Trophoblast cell (in vitro differentiated cells and primary cell): ENCODE measurements at regions not wholly inside any gene's neighbourhood (a gene's known extent, or its start where the extent isn't known, plus 50 kb on each side); places are given as distances from the start of the nearest gene placed in this dataset.
"Not testable (repeated sequence)": the region's sequence is repeated elsewhere in the genome, so short reads cannot be mapped to it uniquely, and the experiment has no call there.

ENCODE experiments used
- DNase-seq, 2 donors: peaks; one replicate each; pipeline ENCODE4 v3.0.0-alpha.2; 2016
- H2AFZ ChIP-seq: 2 replicates; pipeline ENCODE4 v1.6.1; 2013; ENCODE audit warnings: low read length, moderate library complexity, mild to moderate bottlenecking; ENCODE audit not compliant: insufficient read depth, poor library complexity
- H2AK5ac ChIP-seq: 2 replicates; pipeline ENCODE4 v1.6.1; 2013; ENCODE audit warnings: mild to moderate bottlenecking, low read length
- H2BK120ac ChIP-seq: 2 replicates; pipeline ENCODE4 v1.6.1; 2013; ENCODE audit warnings: low read length, mild to moderate bottlenecking, moderate library complexity; ENCODE audit not compliant: insufficient read depth, poor library complexity
- H2BK12ac ChIP-seq: 2 replicates; pipeline ENCODE4 v1.6.1; 2013; ENCODE audit warnings: mild to moderate bottlenecking, low read length, moderate library complexity
- H2BK5ac ChIP-seq: 2 replicates; pipeline ENCODE4 v1.6.1; 2013; ENCODE audit warnings: low read length, low read depth, moderate library complexity, mild to moderate bottlenecking; ENCODE audit not compliant: poor library complexity
- H3K14ac ChIP-seq: 2 replicates; pipeline ENCODE4 v1.6.1; 2013; ENCODE audit warnings: mild to moderate bottlenecking, low read length
- H3K18ac ChIP-seq: 2 replicates; pipeline ENCODE4 v1.6.1; 2013; ENCODE audit warnings: mild to moderate bottlenecking, low read length
- H3K23ac ChIP-seq: 2 replicates; pipeline ENCODE4 v1.6.1; 2013; ENCODE audit warnings: low read length
- H3K27ac ChIP-seq: 2 replicates; pipeline ENCODE4 v1.5.1; 2013; ENCODE audit warnings: low read depth, mild to moderate bottlenecking, inconsistent platforms, low read length, moderate library complexity
- H3K27me3 ChIP-seq: 2 replicates; pipeline ENCODE4 v1.6.1; 2013; ENCODE audit warnings: inconsistent platforms, mild to moderate bottlenecking, low read length, moderate library complexity; ENCODE audit not compliant: insufficient read depth
- H3K36me3 ChIP-seq, 2 experiments: 1 replicate in 1 of 2; 2 replicates in 1 of 2; pipeline ENCODE4 v1.6.1; 2013; ENCODE audit warnings: low read length in 2 of 2, mild to moderate bottlenecking in 2 of 2, moderate library complexity in 1 of 2; ENCODE audit not compliant: insufficient read depth in 2 of 2, control insufficient read depth in 1 of 2
- H3K4ac ChIP-seq: 2 replicates; pipeline ENCODE4 v1.6.1; 2013; ENCODE audit warnings: low read depth, mild to moderate bottlenecking, low read length, moderate library complexity
- H3K4me1 ChIP-seq, 2 experiments: 1 replicate in 1 of 2; 2 replicates in 1 of 2; pipeline ENCODE4 v1.6.1; 2013; ENCODE audit warnings: low read length in 2 of 2, mild to moderate bottlenecking in 2 of 2, moderate library complexity in 1 of 2; ENCODE audit not compliant: insufficient read depth in 2 of 2, control insufficient read depth in 1 of 2
- H3K4me2 ChIP-seq: 2 replicates; pipeline ENCODE4 v1.6.1; 2013; ENCODE audit warnings: inconsistent platforms, mild to moderate bottlenecking, low read length, moderate library complexity
- H3K4me3 ChIP-seq: 2 replicates; pipeline ENCODE4 v1.5.1; 2013; ENCODE audit warnings: mild to moderate bottlenecking, low read depth, low read length, inconsistent platforms
- H3K79me1 ChIP-seq: one replicate; pipeline ENCODE4 v1.6.1; 2013; ENCODE audit warnings: low read length
- H3K79me2 ChIP-seq: 2 replicates; pipeline ENCODE4 v1.6.1; 2013; ENCODE audit warnings: low read length, mild to moderate bottlenecking; ENCODE audit not compliant: control insufficient read depth, insufficient read depth, poor library complexity
- H3K9ac ChIP-seq: 2 replicates; pipeline ENCODE4 v1.6.1; 2013; ENCODE audit warnings: mild to moderate bottlenecking, low read length
- H3K9me3 ChIP-seq: 2 replicates; pipeline ENCODE4 v1.6.1; 2013; ENCODE audit warnings: low read depth, mild to moderate bottlenecking, control low read depth, inconsistent platforms, low read length; ENCODE audit not compliant: insufficient read depth
- H4K12ac ChIP-seq: 2 replicates; pipeline ENCODE4 v1.6.1; 2013; ENCODE audit warnings: low read depth, mild to moderate bottlenecking, low read length, moderate library complexity
- H4K8ac ChIP-seq: 2 replicates; pipeline ENCODE4 v1.6.1; 2013; ENCODE audit warnings: low read depth, mild to moderate bottlenecking, low read length, moderate library complexity
- H4K91ac ChIP-seq: one replicate; pipeline ENCODE4 v1.6.1; 2013; ENCODE audit warnings: low read depth, mild to moderate bottlenecking, low read length, moderate library complexity
- WGBS: extraction: QIAGEN DNeasy Blood & Tissue Kit; methylation state at CpG from one replicate; pipeline ENCODE4 v1.1.7; 2013; ENCODE audit warnings: missing lambda C conversion rate; ENCODE audit not compliant: insufficient read length, insufficient coverage; ENCODE audit errors: extremely low coverage; 5-methylcytosine and 5-hydroxymethylcytosine counted together

GRCh38 chr20:19048995-19049501 is 163.4 kb upstream of the SLC24A3 start:
- no peak overlapping the region for H2BK120ac ChIP-seq

DNA sequence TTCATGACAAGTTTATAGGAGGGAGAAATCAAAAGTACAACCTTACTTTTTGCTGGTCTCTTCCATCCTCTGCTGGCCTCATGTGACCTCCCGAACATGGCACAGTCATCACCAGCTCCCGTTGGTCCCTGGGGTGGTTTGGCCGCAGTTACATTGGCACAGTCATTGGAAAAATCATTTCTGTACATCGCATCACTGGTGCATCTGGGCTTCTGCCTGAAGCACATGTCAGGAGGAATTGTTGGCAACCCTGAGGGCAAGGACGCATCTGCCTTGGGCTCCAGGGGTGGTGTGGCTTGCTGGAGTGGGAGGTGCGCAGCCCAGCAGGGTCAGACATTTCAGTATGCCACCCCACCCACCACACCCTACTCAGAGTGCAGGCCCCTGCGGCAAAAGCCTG is 162.9 kb upstream of the SLC24A3 start:
- H3K4me1 ChIP-seq: no peaks in the 10 kb centered on the region
- no peaks in the 10 kb centered on the region for H3K9me3 ChIP-seq
- WGBS: no CpG with 5 or more reads among the region's 7 CpGs
- no peak overlapping the region for H3K4ac ChIP-seq
- no peak overlapping the region for H4K12ac ChIP-seq
- no peaks in the 10 kb centered on the region for H3K79me2 ChIP-seq
- no peak overlapping the region for H2AK5ac ChIP-seq
- H3K36me3 ChIP-seq: no peaks in the 10 kb centered on the region
- no peak overlapping the region for H3K4me3 ChIP-seq
- no peak overlapping the region for H2AFZ ChIP-seq
- no peak overlapping the region for H3K18ac ChIP-seq
- H3K9ac ChIP-seq: no peak overlapping the region
- no peak overlapping the region for H4K8ac ChIP-seq
- H3K79me1 ChIP-seq: no peaks in the 10 kb centered on the region
- H3K23ac ChIP-seq: no peak overlapping the region
- no peaks in the 10 kb centered on the region for H3K27me3 ChIP-seq
- no peak overlapping the region for H2BK5ac ChIP-seq
- H2BK120ac ChIP-seq: no peak overlapping the region
- no peak overlapping the region for H3K27ac ChIP-seq
- H2BK12ac ChIP-seq: no peak overlapping the region
- peak; percentile 90 to 93 for DNase-seq
- H3K14ac ChIP-seq: no peak overlapping the region
- no peak overlapping the region for H3K4me2 ChIP-seq
- no peak overlapping the region for H4K91ac ChIP-seq

More at GRCh38 chr20:19048995-19049501, 163.4 kb upstream of the SLC24A3 start:
- DNase-seq: peak in 1 of 2 donors; percentile 17
- H2AK5ac ChIP-seq: no peak overlapping the region
- no peak overlapping the region for H3K4me2 ChIP-seq
- no peak overlapping the region for H2BK5ac ChIP-seq
- no peak overlapping the region for H3K14ac ChIP-seq
- WGBS: no CpG with 5 or more reads among the region's 9 CpGs
- H3K9ac ChIP-seq: no peak overlapping the region
- no peak overlapping the region for H2BK12ac ChIP-seq
- H3K9me3 ChIP-seq: no peaks in the 10 kb centered on the region
- no peak overlapping the region for H2AFZ ChIP-seq
- no peaks in the 10 kb centered on the region for H3K79me2 ChIP-seq
- no peak overlapping the region for H3K18ac ChIP-seq
- H3K27ac ChIP-seq: no peak overlapping the region
- no peak overlapping the region for H3K4me3 ChIP-seq
- no peaks in the 10 kb centered on the region for H3K4me1 ChIP-seq
- H3K79me1 ChIP-seq: no peaks in the 10 kb centered on the region
- no peak overlapping the region for H4K8ac ChIP-seq
- no peaks in the 10 kb centered on the region for H3K36me3 ChIP-seq
- no peak overlapping the region for H4K12ac ChIP-seq
- H3K27me3 ChIP-seq: no peaks in the 10 kb centered on the region
- no peak overlapping the region for H4K91ac ChIP-seq
- no peak overlapping the region for H3K4ac ChIP-seq
- H3K23ac ChIP-seq: no peak overlapping the region

GRCh38 chr20:19056909-19057308 is 155.5 kb upstream of the SLC24A3 start:
- no peak overlapping the region for H2AFZ ChIP-seq
- H3K4me3 ChIP-seq: peak overlapping the region; percentile 21
- no peaks in the 10 kb centered on the region for H3K9me3 ChIP-seq
- no peak overlapping the region for H3K4ac ChIP-seq
- no peak overlapping the region for H2BK120ac ChIP-seq
- H3K4me2 ChIP-seq: no peak overlapping the region
- H3K14ac ChIP-seq: no peak overlapping the region
- H3K18ac ChIP-seq: no peak overlapping the region
- no peak overlapping the region for H4K91ac ChIP-seq
- no peaks in the 10 kb centered on the region for H3K79me2 ChIP-seq
- no peak overlapping the region for H3K23ac ChIP-seq
- H3K79me1 ChIP-seq: no peaks in the 10 kb centered on the region
- H3K36me3 ChIP-seq: no peaks in the 10 kb centered on the region
- H4K12ac ChIP-seq: no peak overlapping the region
- H3K4me1 ChIP-seq: no peaks in the 10 kb centered on the region
- H2BK12ac ChIP-seq: no peak overlapping the region
- no peak overlapping the region for H3K27ac ChIP-seq
- H3K9ac ChIP-seq: no peak overlapping the region
- no CpG with 5 or more reads among the region's 3 CpGs for WGBS
- H4K8ac ChIP-seq: no peak overlapping the region
- H3K27me3 ChIP-seq: no peaks in the 10 kb centered on the region
- no peak overlapping the region for H2AK5ac ChIP-seq
- no peak overlapping the region for H2BK5ac ChIP-seq
- no peak for DNase-seq

DNA sequence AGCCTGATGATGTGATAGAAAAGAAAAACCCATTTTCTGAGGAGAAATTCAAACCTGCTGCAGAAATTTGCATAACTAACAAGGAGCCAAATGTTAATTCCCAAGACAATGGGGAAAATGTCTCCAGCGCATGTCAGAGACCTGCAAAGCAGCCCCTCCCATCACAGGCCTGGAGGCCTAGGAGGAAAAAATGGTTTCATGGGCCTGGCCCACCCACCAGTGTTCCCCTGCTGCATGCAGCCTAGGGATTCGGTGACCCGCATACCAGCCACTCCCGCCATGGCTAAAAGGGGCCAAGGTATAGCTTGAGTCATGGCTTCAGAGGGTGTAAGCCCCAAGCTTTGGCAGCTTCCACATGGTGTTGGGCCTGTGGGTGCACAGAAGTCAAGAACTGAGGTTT is 147.7 kb upstream of the SLC24A3 start:
- H3K4me2 ChIP-seq, H3K27ac ChIP-seq, H2AK5ac ChIP-seq, H3K4me1 ChIP-seq, H3K27me3 ChIP-seq, H2BK5ac ChIP-seq, DNase-seq, H3K9ac ChIP-seq, H2BK12ac ChIP-seq, H3K23ac ChIP-seq, H3K36me3 ChIP-seq, H4K91ac ChIP-seq, H3K79me2 ChIP-seq, H4K12ac ChIP-seq, H3K18ac ChIP-seq, H3K4me3 ChIP-seq, H2BK120ac ChIP-seq, H3K79me1 ChIP-seq, H2AFZ ChIP-seq, H3K4ac ChIP-seq, H3K14ac ChIP-seq, H4K8ac ChIP-seq: not testable (repeated sequence)
- peaks cover 12% of the 10 kb centered on the region for H3K9me3 ChIP-seq
- WGBS: no CpG with 5 or more reads among the region's 4 CpGs
